ENCODE measurements at regions not wholly inside any gene's neighbourhood (a gene's known extent, or its start where the extent isn't known, plus 50 kb on each side); places are given as distances from the start of the nearest gene placed in this dataset.
"Not testable (repeated sequence)": the region's sequence is repeated elsewhere in the genome, so short reads cannot be mapped to it uniquely, and the experiment has no call there.

DNA sequence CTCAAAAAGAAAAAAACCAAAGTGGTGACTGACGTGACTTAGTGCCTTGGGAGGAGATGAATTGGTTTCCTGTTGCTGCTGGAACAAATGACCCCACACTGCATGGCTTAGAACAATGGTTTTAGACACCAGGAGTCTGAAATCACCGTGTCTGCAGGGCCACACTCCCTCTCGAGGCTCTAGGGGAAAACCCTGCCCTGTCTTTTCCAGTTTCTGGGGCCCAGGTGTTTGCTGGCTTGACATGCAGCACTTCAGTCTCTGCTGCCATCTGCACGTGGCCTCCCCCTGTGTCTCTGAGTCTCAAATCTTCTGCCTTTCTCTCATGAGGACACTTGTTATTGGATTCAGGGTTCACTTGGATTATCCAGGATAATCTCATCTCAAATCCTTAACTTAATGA is 323.8 kb upstream of the TNRC6C start:
- H3K4me3 ChIP-seq (ENCODE audit: low read length in 2 of 2): no peak overlapping the region
- peak overlapping the region; percentile 50 for H2BK15ac ChIP-seq (ENCODE audit: low read length)
- H2BK12ac ChIP-seq (ENCODE audit: low read length): no peak overlapping the region
- no peaks in the 10 kb centered on the region for H3K36me3 ChIP-seq (replicated peaks in 1 of 2; ENCODE audit: control insufficient read depth in 2 of 2, insufficient read depth in 2 of 2, low read length in 2 of 2)
- peaks cover 12 to 25% of the 10 kb centered on the region in 2 donors for H3K4me1 ChIP-seq (ENCODE audit: control insufficient read depth in 2 of 2, insufficient read depth in 1 of 2, low read depth in 1 of 2, low read length in 2 of 2)
- H3K4me2 ChIP-seq (ENCODE audit: insufficient read depth, low read length, poor library complexity, severe bottlenecking): no peak overlapping the region
- DNase-seq (ENCODE audit: low spot score): no peak
- H3K4ac ChIP-seq (ENCODE audit: low read length): no peak overlapping the region
- no peak overlapping the region for H3K23ac ChIP-seq (ENCODE audit: low read depth, low read length, poor library complexity)
- WGBS, 2 donors (ENCODE audit: extremely low coverage in 2 of 2, insufficient read length in 2 of 2, insufficient replicate concordance in 1 of 2): no CpG with 5 or more reads among the region's 4 CpGs
- peak overlapping the region; percentile 46 for H3K18ac ChIP-seq (ENCODE audit: low read length)
- H2BK5ac ChIP-seq (ENCODE audit: low read length): no peak overlapping the region
- H4K91ac ChIP-seq (ENCODE audit: low read depth, low read length, poor library complexity): no peak overlapping the region
- H2AK5ac ChIP-seq (ENCODE audit: low read depth, low read length): no peak overlapping the region
- peaks cover 0 to 13% (median 0%) of the 10 kb centered on the region in 3 experiments for H3K27me3 ChIP-seq (ENCODE audit: control insufficient read depth in 3 of 3, insufficient read depth in 3 of 3, low read depth in 1 of 3, low read length in 3 of 3)
- no peak overlapping the region for H2BK120ac ChIP-seq (ENCODE audit: low read depth, low read length)
- H3K27ac ChIP-seq (replicated peaks; ENCODE audit: low read length): no peak overlapping the region
- no peak overlapping the region for H2AFZ ChIP-seq (ENCODE audit: low read length)
- no peak overlapping the region for H3K14ac ChIP-seq (ENCODE audit: low read length)
- no peak overlapping the region for H3K9ac ChIP-seq (ENCODE audit: low read depth, low read length, poor library complexity)
- H3K9me3 ChIP-seq (replicated peaks in 1 of 2; ENCODE audit: control insufficient read depth in 2 of 2, insufficient read depth in 1 of 2, low read depth in 1 of 2, low read length in 2 of 2): peaks cover 0 to 2% of the 10 kb centered on the region in 2 donors
- no peaks in the 10 kb centered on the region for H3K79me1 ChIP-seq (ENCODE audit: low read depth, low read length)
- no peak overlapping the region for H4K8ac ChIP-seq (ENCODE audit: low read depth, low read length)

- WGBS, 2 donors (ENCODE audit: extremely low coverage in 2 of 2, insufficient read length in 2 of 2, insufficient replicate concordance in 1 of 2): no CpG with 5 or more reads among the region's 4 CpGs
- peaks cover 0 to 13% (median 0%) of the 10 kb centered on the region in 3 experiments for H3K27me3 ChIP-seq (ENCODE audit: control insufficient read depth in 3 of 3, insufficient read depth in 3 of 3, low read depth in 1 of 3, low read length in 3 of 3)
- no peak overlapping the region for H3K4me2 ChIP-seq (ENCODE audit: insufficient read depth, low read length, poor library complexity, severe bottlenecking)
- H2BK120ac ChIP-seq (ENCODE audit: low read depth, low read length): no peak overlapping the region
- H3K18ac ChIP-seq (ENCODE audit: low read length): peak overlapping the region; percentile 56
- no peak overlapping the region for H2AFZ ChIP-seq (ENCODE audit: low read length)
- H3K4me3 ChIP-seq (ENCODE audit: low read length in 2 of 2): no peak overlapping the region
- H3K36me3 ChIP-seq (replicated peaks in 1 of 2; ENCODE audit: control insufficient read depth in 2 of 2, insufficient read depth in 2 of 2, low read length in 2 of 2): no peaks in the 10 kb centered on the region
- H3K27ac ChIP-seq (replicated peaks; ENCODE audit: low read length): no peak overlapping the region
- no peaks in the 10 kb centered on the region for H3K79me1 ChIP-seq (ENCODE audit: low read depth, low read length)
- H3K4ac ChIP-seq (ENCODE audit: low read length): no peak overlapping the region
- H2BK15ac ChIP-seq (ENCODE audit: low read length): peak overlapping the region; percentile 50
- H3K9me3 ChIP-seq (replicated peaks in 1 of 2; ENCODE audit: control insufficient read depth in 2 of 2, insufficient read depth in 1 of 2, low read depth in 1 of 2, low read length in 2 of 2): peaks cover 0 to 2% of the 10 kb centered on the region in 2 donors
- H2AK5ac ChIP-seq (ENCODE audit: low read depth, low read length): no peak overlapping the region
- DNase-seq (ENCODE audit: low spot score): no peak
- no peak overlapping the region for H2BK12ac ChIP-seq (ENCODE audit: low read length)
- no peak overlapping the region for H4K8ac ChIP-seq (ENCODE audit: low read depth, low read length)
- no peak overlapping the region for H3K14ac ChIP-seq (ENCODE audit: low read length)
- no peak overlapping the region for H3K9ac ChIP-seq (ENCODE audit: low read depth, low read length, poor library complexity)
- H4K91ac ChIP-seq (ENCODE audit: low read depth, low read length, poor library complexity): no peak overlapping the region
- H3K23ac ChIP-seq (ENCODE audit: low read depth, low read length, poor library complexity): no peak overlapping the region
- peaks cover 12 to 25% of the 10 kb centered on the region in 2 donors for H3K4me1 ChIP-seq (ENCODE audit: control insufficient read depth in 2 of 2, insufficient read depth in 1 of 2, low read depth in 1 of 2, low read length in 2 of 2)
- H2BK5ac ChIP-seq (ENCODE audit: low read length): no peak overlapping the region
Observed at GRCh38 chr17:77635176-77635575, 323.3 kb upstream of the TNRC6C start.

- H3K79me1 ChIP-seq (ENCODE audit: low read depth, low read length); H3K4me3 ChIP-seq (ENCODE audit: low read length in 2 of 2); H4K8ac ChIP-seq (ENCODE audit: low read depth, low read length); H2AFZ ChIP-seq (ENCODE audit: low read length); H3K18ac ChIP-seq (ENCODE audit: low read length); H2BK12ac ChIP-seq (ENCODE audit: low read length); H3K23ac ChIP-seq (ENCODE audit: low read depth, low read length, poor library complexity); DNase-seq (ENCODE audit: low spot score); H3K4ac ChIP-seq (ENCODE audit: low read length); H3K14ac ChIP-seq (ENCODE audit: low read length); H3K9me3 ChIP-seq (replicated peaks in 1 of 2; ENCODE audit: control insufficient read depth in 2 of 2, insufficient read depth in 1 of 2, low read depth in 1 of 2, low read length in 2 of 2); H2BK120ac ChIP-seq (ENCODE audit: low read depth, low read length); H2BK15ac ChIP-seq (ENCODE audit: low read length); H3K36me3 ChIP-seq (replicated peaks in 1 of 2; ENCODE audit: control insufficient read depth in 2 of 2, insufficient read depth in 2 of 2, low read length in 2 of 2); H2BK5ac ChIP-seq (ENCODE audit: low read length); H4K91ac ChIP-seq (ENCODE audit: low read depth, low read length, poor library complexity); H3K27ac ChIP-seq (replicated peaks; ENCODE audit: low read length); H3K4me2 ChIP-seq (ENCODE audit: insufficient read depth, low read length, poor library complexity, severe bottlenecking); H2AK5ac ChIP-seq (ENCODE audit: low read depth, low read length): not testable (repeated sequence)
- H3K27me3 ChIP-seq (ENCODE audit: control insufficient read depth in 3 of 3, insufficient read depth in 3 of 3, low read depth in 1 of 3, low read length in 3 of 3): peaks cover 0 to 13% (median 0%) of the 10 kb centered on the region in 3 experiments
- peaks cover 12 to 25% of the 10 kb centered on the region in 2 donors for H3K4me1 ChIP-seq (ENCODE audit: control insufficient read depth in 2 of 2, insufficient read depth in 1 of 2, low read depth in 1 of 2, low read length in 2 of 2)
- peak overlapping the region; percentile 24 for H3K9ac ChIP-seq (ENCODE audit: low read depth, low read length, poor library complexity)
- WGBS, 2 donors (ENCODE audit: extremely low coverage in 2 of 2, insufficient read length in 2 of 2, insufficient replicate concordance in 1 of 2): no CpG with 5 or more reads among the region's 3 CpGs
Observed at GRCh38 chr17:77635785-77636184, 322.7 kb upstream of the TNRC6C start.

- Histone ChIP-seq H3K36me3 (replicated peaks in 1 of 2; ENCODE audit: control insufficient read depth in 2 of 2, insufficient read depth in 2 of 2, low read length in 2 of 2) (no peaks in the 10 kb centered on the region), H2BK5ac (ENCODE audit: low read length) (no peak overlapping the region), H3K4me2 (ENCODE audit: insufficient read depth, low read length, poor library complexity, severe bottlenecking) (no peak overlapping the region), H2BK15ac (ENCODE audit: low read length) (peak overlapping the region; percentile 44), H3K9me3 (replicated peaks in 1 of 2; ENCODE audit: control insufficient read depth in 2 of 2, insufficient read depth in 1 of 2, low read depth in 1 of 2, low read length in 2 of 2) (peaks cover 0 to 2% of the 10 kb centered on the region in 2 donors), H3K4ac (ENCODE audit: low read length) (no peak overlapping the region), H2BK12ac (ENCODE audit: low read length) (peak overlapping the region; percentile 64), H3K9ac (ENCODE audit: low read depth, low read length, poor library complexity) (no peak overlapping the region), H3K4me3 (ENCODE audit: low read length in 2 of 2) (no peak overlapping the region), H3K4me1 (ENCODE audit: control insufficient read depth in 2 of 2, insufficient read depth in 1 of 2, low read depth in 1 of 2, low read length in 2 of 2) (peaks cover 12 to 27% of the 10 kb centered on the region in 2 donors), H4K8ac (ENCODE audit: low read depth, low read length) (no peak overlapping the region), H3K79me1 (ENCODE audit: low read depth, low read length) (no peaks in the 10 kb centered on the region), H3K18ac (ENCODE audit: low read length) (peak overlapping the region; percentile 63), H2BK120ac (ENCODE audit: low read depth, low read length) (peak overlapping the region; percentile 6), H2AK5ac (ENCODE audit: low read depth, low read length) (peak overlapping the region; percentile 47), H2AFZ (ENCODE audit: low read length) (no peak overlapping the region), H3K23ac (ENCODE audit: low read depth, low read length, poor library complexity) (no peak overlapping the region), H4K91ac (ENCODE audit: low read depth, low read length, poor library complexity) (no peak overlapping the region), H3K27ac (replicated peaks; ENCODE audit: low read length) (no peak overlapping the region), H3K14ac (ENCODE audit: low read length) (no peak overlapping the region), H3K27me3 (ENCODE audit: control insufficient read depth in 3 of 3, insufficient read depth in 3 of 3, low read depth in 1 of 3, low read length in 3 of 3) (peaks cover 0 to 13% (median 0%) of the 10 kb centered on the region in 3 experiments)
- WGBS, 2 donors (ENCODE audit: extremely low coverage in 2 of 2, insufficient read length in 2 of 2, insufficient replicate concordance in 1 of 2): no CpG with 5 or more reads among the region's 19 CpGs
- no peak for DNase-seq (ENCODE audit: low spot score)
Observed at GRCh38 chr17:77636835-77637817, 321.4 kb upstream of the TNRC6C start.
